T1000 (cell line): ENCODE measurements at regions not wholly inside any gene's neighbourhood (a gene's known extent, or its start where the extent isn't known, plus 50 kb on each side); places are given as distances from the start of the nearest gene placed in this dataset.
"Not testable (repeated sequence)": the region's sequence is repeated elsewhere in the genome, so short reads cannot be mapped to it uniquely, and the experiment has no call there.

Experiments
- DNase-seq: peaks from one replicate; lab custom pipeline; 2025; ENCODE audit warnings: mixed read lengths; lab: John Stamatoyannopoulos, UW

DNA sequence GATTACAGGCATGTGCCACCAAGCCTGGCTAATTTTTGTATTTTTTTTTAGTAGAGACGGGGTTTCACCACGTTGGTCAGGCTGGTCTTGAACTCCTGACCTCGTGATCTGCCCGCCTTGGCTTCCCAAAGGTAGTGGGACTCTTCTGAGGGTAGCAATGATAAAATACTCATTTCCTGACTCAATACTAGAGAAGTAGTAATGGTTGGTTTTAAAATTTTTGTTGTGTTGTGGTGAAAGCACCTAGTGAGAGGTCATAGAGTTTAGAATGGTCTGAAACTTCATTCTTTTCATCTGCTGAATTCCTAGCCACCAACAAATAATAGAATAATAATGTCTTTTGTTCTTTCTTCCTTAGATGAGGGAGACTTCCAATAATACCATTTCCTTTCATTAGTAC lies 422.1 kb downstream of the PSAT1 start:
- not testable (repeated sequence) for DNase-seq

DNA sequence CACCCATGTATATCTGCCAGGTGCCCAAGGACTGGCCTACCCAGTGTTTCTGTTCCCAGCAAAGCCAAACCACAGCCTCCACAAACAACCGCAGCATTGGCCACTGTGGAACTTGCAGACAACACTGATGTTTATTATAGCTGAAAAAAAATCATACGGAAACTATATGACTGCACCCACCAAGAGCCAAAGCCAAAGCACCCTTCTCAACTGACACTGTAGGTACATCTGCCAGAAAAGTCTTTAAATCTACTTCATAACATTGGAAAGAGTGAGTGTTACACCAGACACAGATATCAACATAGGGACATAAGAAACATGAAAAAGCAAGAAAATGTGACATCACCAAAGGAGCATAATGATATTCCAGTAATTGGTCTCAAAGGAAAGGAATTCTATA lies 428.0 kb downstream of the PSAT1 start:
- no peak for DNase-seq

DNA sequence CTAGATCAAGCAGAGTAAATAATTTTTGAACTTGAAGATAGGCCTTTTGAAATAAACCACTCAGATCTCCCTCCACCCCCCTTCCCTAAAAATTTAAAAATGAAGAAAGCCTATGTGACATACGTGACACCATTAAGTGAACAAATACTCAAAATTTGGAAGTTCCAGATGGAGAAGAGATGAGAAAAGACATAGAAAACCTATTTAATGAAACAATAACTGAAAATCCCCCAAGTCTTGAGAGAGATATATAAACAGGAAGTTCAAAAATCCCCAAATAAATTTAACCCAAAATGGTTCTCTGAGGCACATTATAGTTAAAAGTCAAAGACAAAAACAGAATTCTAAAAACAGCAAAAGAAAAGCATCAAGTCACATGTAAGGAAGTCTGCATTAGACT lies 428.6 kb downstream of the PSAT1 start:
- DNase-seq = no peak

DNA sequence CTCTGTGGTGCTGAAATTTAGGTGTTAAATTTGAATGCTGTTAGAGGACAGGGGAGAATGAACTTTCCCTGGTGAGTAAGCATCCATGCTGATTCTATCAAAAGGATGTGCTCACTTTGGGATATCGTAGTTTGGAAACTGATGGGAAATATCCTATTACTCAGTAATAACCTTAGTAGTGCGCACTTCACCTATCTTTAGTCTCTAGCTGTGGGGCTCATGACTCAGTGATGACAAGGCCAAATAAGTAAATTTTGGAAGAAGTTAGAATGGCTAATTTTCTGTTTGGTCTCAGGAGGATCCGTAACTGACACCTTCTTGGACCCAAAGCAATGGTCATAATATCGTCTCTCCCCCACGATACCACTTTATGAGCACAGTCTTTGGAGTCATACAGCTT lies 448.4 kb downstream of the PSAT1 start:
- DNase-seq = no peak

DNA sequence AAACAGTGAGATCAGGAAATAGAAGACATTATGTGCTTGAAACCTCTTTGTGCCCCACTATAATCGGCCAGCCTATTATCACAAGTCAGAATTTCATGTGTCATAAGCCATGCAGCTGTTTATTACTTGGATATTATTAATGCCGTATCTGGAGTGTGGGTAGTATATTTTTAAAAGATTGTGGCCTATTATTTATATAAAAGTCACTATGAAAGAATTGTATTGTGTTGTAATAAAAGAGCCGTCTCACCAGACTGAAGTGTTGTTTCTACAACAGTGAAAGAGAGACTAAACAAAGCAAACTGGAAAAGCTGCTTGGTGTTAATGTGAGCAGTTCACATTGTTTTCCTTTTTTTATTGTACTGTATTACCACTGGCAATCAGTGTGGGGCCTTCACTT lies 449.1 kb downstream of the PSAT1 start:
- DNase-seq = no peak

DNA sequence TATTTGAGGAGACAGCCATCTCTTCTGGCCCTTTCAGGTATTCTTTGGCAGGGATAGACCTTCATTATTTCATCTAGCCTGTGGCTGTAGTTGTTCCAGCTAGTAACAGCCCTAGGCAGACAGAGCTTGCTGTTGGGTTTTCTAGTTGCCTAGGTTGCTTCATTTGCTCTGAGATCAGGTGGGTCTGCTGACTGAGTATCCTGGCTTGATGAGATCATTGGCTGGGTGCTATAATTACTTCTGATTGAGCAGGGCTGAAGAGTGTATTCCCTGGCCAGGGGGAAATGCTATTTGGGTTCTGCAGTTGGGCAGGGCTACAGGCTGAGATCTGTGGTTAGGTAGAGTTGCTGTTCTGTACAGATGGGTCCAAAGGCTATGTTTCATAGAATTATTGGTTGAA lies 456.1 kb downstream of the PSAT1 start:
- DNase-seq = no peak

DNA sequence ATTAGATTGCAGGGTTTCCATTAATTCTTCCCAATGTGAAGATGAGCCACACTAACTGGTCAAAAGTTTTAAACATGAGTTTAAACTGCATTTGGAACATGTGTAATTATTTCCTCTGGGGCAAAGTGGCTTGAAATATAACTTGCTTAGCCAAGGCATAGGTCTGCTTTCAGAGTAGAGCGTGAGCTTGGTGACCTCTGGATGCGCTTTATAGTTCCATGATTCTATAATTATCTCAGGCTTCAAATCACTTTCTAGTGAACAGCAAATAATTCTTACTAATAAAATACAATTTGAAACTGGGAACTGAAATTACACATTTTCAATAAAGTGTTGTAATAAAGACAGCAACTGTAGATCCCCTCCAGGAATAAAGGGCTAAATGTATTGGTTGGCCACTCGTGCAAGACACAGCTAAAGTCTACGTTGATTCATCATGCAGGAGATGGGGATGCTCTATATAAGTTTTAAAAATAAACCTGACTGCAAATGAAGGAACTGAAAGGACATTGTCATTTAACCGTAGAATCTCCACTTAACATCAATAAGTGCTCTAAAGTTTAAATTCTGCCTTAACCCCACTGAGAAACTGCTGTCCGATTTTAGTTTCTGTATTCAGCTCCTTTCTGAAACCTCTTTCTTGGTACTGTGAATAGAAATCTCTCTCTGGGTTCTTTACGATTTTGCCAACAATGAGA lies 460.0 kb downstream of the PSAT1 start:
- no peak for DNase-seq

DNA sequence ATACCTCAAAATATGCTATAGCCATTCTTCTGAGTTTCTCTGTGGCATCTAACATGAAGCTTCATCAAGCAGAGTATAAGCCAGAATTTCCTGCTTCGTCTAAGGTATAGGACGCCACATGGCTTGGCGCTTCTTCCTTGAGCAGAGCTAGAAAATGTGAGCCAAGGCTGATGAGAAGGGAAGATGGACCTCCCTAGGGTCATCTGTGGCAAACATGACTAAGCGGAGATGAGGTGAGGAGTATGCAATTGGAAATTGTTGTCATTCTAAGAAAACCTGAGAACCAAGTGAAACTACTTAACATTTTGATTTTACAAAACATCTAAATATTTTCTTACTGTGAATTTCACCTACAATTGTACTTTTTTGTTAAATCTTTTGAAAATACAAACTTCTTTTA lies 466.5 kb downstream of the PSAT1 start:
- no peak for DNase-seq

DNA sequence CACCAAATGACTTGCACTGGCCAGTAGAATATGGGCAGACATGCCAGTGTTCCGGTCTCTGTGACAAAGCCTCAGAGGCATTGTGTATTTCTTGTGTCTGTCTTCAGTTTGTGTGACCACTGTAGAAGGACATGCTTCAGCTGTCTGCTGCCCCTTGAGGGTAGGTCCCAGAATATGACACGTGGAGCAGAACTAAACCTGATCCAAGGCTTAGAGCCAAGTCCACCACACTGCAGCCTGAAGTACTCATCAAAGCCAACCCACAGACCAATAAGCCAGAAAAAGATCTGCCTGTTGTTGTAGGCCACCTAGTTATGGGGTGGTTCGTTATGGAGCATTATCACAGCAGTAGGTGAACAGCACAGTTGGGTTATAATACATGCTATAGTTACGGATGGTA lies 468.9 kb downstream of the PSAT1 start:
- DNase-seq = no peak

DNA sequence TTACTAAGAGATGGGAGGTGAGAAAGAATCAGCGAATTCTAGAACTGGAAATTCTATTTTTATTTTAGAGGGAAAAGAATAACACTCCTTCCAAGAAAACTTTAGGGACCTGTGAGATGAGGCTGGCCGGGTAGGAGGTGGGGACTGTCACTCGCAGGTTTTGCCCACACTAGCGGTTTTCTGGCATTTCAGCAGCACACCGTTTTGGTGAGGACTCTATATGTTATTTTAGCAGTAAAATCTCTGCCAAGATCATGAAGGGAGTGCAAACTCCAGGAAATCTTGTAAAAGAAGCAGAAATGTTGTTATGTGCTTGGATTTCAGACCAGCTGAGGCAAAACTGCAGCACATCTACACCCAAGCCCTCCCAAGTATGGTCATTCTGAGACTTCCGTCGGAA lies 470.6 kb downstream of the PSAT1 start:
- no peak for DNase-seq

DNA sequence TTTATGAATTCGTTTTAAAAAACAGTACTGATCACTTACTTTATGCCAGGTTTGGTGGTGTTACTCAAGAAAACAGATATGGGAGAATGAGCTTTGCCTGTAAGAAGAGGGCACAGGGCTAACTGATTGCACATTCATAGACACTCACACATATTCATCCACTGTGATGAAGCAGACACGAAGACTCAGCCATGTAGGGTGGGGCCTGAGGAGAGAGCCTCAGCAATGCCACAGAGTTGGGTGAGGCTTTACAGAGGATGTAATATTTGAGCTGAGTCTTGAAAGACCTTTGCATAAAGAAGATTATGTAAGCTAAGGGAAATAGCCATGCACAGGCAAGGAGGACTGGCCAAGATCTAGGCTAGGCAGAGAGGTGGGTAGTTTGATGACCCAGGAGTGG lies 472.8 kb downstream of the PSAT1 start:
- no peak for DNase-seq

DNA sequence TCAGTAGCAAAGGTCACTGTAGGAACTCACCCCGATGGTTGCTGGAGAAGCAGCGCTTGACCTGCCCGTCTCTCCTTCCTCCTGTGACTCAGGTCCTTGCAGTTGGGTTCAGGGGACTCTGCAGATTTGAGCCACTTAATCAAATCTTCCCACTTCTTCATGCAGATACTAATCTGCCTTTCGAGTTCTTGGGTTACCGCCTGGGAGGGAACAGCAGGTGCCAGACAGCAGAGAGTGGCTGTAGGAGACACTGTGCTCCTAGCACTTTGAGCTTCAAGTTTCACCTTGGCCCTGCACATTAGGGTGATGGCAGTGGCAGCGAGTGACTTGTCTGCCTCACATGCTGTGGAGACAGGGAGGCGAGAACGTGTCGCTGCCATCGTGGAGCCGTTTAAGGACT lies 478.3 kb downstream of the PSAT1 start:
- DNase-seq = no peak

DNA sequence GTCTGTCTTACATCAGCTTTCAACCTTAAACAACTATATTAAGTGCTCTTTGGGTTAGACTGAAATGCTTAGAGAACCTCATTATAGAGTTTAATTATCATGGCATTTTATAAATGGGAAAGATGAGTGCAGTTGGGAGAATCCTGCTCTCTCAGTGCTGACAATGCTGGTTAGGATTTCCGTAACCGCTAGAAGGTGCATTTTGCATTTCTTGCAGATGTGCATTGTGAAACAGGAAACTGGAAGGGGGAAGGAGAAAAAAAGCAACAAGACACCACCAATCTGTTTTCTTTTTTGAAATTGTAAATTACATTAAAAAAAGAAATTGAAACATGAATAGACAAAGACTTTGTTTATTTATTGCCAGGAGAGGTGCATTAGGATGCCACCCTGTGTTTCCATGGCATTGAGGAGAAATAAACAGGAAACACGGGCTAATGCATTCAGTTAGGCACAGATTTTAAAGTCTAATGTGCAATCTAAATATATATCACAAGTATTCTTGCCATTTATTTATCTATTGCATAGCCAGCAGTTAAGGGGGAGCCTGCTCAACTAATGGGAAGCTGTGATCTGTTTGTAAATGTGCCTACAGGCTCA lies 478.9 kb downstream of the PSAT1 start:
- no peak for DNase-seq

DNA sequence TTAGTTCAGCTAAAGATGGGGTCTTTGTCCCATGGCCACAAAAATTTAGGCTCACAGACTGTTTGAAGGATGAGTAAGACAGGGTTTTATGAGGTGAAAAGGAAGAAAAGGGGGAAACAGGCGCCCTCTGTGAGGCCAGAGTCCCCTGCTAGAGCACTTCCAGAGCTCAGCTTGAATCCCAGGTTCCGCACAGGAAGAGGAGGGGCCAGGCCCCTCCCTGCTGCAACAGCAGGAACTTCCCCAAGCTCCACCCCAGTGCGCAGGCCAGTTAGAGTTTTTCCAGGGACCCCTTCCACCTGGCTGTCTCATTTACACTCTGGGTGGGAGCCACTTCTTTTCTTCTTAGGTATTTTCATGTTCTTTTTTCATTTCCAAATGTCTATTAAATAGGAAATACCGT lies 480.8 kb downstream of the PSAT1 start:
- DNase-seq = no peak

DNA sequence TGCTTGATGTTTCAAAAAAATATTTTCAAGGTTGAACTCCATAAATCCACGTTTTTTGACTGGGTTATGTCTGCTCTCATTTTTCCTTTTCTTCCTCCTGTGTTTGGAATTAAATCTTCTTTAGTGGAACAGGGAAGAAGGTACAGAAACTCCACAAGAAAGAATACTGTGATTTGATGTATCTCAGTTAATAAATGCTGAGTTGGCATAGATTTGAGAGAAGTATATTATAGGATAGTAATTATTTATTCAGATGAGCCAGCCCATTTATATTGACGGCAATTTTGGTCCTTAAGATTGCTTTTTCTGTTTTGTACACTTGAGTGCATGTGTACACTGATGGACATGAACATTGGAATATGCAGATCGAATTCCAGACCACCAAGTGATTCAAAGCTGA lies 481.4 kb downstream of the PSAT1 start:
- DNase-seq = no peak

DNA sequence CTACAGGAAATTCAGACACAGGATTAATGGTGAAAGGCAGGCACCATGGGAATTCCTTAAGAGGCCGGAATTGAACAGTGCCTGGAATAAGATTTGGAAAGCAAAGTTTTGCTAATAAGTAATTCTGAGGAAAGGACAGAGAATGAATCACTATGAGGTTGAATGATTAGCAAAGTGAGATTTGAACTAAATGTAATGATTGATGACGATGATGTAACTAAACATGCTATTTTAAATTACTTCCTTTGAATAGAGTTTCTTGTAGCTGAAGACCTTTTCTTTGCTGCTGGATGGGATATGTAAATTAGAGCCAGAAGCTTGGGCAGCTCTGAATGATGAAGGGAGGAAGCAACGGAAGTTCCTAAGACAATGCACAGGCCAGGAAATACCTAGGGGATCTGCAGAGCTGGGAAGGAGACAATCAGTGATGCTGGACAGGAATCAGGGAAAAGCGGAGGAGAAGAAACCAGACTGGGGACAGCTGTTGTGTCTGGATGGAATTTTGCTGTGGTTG lies 482.0 kb downstream of the PSAT1 start:
- DNase-seq = no peak

DNA sequence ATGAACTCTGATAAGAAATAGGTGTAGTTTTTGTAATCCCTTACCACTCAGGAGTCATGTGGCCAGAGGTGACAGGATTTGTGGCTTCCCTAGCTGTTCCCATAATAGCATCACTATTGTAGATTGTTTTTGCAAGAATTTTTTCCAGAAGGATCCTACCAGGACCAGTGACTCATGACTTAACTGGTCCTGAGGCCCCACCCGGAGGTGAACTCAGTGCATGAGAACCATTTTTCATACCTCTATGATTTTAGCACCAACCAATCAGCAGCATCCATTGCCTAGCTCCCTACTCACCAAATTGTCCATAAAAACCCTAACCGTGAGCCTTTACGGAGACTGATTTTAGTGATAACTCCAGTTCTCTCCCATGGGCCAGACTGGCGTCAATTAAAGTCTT lies 484.8 kb downstream of the PSAT1 start:
- no peak for DNase-seq

DNA sequence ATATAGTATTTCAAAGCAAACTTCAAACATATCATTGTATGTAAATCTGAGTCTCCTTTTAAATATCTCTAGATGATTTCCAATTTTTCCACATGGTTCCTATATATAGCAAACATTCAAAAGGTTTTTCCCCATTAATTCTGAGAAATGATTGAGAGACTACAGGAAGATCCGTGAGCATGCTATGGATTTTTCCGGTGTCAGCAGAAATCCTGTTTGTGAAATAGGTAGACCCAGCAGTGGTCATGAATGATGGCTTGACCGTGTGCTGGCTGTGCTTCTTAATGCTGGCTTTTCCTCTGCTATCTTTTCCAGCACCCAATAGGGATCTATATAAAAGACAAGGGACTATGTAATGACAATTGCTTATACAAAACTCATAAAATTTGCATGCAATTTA lies 485.3 kb downstream of the PSAT1 start:
- no peak for DNase-seq

DNA sequence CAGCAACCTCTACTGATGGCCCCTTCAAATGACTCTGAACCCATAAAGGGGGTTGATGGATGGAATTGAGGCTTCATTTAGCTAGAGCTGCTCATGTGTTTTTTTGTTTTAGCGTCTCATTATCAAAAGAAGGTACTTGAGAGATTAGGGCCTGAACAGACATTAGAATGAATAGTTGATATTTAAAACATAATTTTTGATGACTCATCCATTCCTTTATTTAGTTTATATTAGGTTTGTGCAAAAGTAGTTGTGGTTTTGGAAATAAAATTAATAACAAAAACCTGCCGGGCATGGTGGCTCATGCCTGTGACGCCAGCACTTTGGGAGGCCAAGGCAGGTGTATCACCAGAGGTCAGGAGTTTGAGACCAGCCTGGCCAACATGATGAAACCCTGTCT lies 485.9 kb downstream of the PSAT1 start:
- no peak for DNase-seq

DNA sequence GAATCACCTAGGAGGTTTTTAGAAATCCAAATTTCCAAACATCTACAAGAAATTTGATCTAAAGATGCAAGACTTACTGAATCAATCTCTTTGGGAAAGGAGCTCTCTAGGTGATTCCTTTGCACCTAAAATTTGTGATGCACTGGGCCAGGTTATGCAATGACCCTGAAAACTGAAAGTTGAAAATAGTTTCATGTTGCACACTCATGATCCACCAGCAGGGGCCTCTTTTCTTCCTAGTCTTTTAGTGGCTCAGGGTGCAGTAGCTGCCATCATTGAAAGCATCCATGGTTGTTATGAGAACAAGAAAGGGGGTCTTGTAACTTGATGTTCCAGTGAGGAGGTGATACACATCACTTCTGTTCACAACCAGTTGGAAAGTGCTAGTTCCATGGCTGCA lies 486.8 kb downstream of the PSAT1 start:
- no peak for DNase-seq

DNA sequence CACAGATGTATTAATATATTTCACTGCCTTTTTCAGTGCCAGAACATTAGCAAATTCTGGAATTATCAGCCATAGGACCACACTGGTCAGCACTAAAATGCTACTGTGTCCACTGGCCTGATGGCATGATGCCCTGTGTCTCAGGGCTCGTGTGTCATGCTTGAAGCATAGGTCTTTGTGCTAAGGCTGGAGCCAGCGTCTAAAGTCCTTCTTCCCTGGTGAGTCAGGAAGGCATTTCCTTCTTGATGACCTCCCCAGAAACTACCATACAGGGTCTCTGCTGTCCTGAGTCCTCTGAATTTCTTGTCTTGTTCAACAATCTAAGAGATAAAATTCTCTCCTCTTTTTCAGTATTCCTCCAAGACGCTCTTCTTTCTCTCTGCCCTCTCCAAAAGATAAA lies 489.9 kb downstream of the PSAT1 start:
- DNase-seq = no peak

DNA sequence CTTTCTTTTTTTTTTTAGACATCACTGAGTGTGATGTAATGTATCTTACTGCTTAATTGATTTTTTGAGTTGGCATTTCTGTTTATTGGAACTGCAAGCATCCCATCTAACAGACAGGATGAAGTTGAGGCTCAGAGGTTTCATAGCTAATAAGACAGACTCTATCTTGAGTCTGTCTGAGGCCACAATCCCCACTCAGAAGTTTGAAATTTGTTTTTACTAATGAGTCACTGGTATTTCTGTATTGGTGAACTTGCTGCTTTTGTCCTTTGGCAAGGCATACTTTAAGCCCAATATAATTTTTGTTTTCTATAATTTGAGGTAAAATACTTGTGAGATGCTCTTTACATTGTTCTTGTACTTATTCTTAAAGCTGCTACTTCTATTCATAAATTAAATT lies 491.2 kb downstream of the PSAT1 start:
- no peak for DNase-seq

DNA sequence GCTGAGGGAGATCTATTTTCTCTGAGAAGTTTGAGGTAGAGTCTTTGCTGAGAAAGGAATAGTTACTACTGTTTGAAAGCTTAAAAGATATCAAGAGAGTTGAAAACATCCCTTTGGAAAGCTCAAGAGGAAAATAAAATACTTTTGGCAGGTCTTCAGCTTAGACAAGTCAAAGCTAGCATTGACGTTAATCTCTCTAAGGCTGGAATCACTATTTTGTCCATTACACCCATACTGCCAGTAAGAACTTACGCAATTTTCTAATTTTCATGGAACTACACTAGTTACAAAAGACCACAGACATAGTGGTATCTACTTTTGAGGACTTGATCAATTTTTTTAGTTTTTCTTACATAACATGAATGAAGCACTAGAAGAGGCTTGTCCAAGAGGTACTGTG lies 494.9 kb downstream of the PSAT1 start:
- no peak for DNase-seq

DNA sequence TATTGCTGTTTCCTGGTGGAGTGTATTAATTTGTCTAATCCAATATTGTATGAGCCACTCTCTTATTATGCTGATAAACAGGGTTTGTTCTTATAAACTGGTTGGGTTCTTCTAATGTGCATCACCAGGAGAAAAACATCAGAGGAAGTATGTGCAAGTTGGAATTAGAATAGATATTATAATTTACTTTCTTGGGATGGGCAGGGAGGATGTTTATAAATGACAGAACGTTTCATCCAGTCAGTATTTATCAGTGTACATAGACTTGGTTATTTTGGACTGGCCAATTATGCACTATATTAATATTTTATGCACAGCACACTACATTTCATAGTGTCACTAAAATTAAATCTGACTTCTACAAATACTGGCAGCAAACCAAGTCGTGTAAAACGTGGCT lies 495.8 kb downstream of the PSAT1 start:
- no peak for DNase-seq
